GM21528 (cell line): ENCODE measurements at regions not wholly inside any gene's neighbourhood (a gene's known extent, or its start where the extent isn't known, plus 50 kb on each side); places are given as distances from the start of the nearest gene placed in this dataset.

Source experiments
- ATAC-seq: cut with Tn5 transposase; IDR thresholded peaks from one replicate; pipeline ENCODE4 v1.9.1; 2021; ENCODE audit warnings: mild to moderate bottlenecking, moderate library complexity; ENCODE audit not compliant: unreplicated experiment, low FRiP score

- no peak for ATAC-seq
These were observed 234.4 kb upstream of the SRRM4 start for GRCh38 chr12:118746960-118747359.

- ATAC-seq = no peak
These were observed 233.6 kb upstream of the SRRM4 start for GRCh38 chr12:118747771-118748170.

- ATAC-seq = no peak
These were observed 232.6 kb upstream of the SRRM4 start for GRCh38 chr12:118748478-118749380.

GRCh38 chr12:118749646-118750045, 231.7 kb upstream of the SRRM4 start:
- ATAC-seq = no peak

GRCh38 chr12:118750666-118751065, 230.7 kb upstream of the SRRM4 start:
- no peak for ATAC-seq

- ATAC-seq = no peak
These were observed 230.0 kb upstream of the SRRM4 start for GRCh38 chr12:118751355-118751754.

GRCh38 chr12:118760623-118761022, 220.7 kb upstream of the SRRM4 start:
- no peak for ATAC-seq

- no peak for ATAC-seq
These were observed 218.1 kb upstream of the SRRM4 start for GRCh38 chr12:118763234-118763633.

GRCh38 chr12:118773956-118774723, 207.2 kb upstream of the SRRM4 start:
- no peak for ATAC-seq

GRCh38 chr12:118777504-118777903, 203.8 kb upstream of the SRRM4 start:
- ATAC-seq = no peak

- ATAC-seq = no peak
These were observed 203.3 kb upstream of the SRRM4 start for GRCh38 chr12:118778077-118778476.

GRCh38 chr12:118780939-118781338, 200.4 kb upstream of the SRRM4 start:
- ATAC-seq = no peak

- no peak for ATAC-seq
These were observed 199.6 kb upstream of the SRRM4 start for GRCh38 chr12:118781692-118782091.

GRCh38 chr12:118783703-118784102, 197.6 kb upstream of the SRRM4 start:
- no peak for ATAC-seq

GRCh38 chr12:118790578-118790977, 190.8 kb upstream of the SRRM4 start:
- ATAC-seq = no peak

- ATAC-seq = no peak
These were observed 167.5 kb upstream of the SRRM4 start for GRCh38 chr12:118813778-118814357.

GRCh38 chr12:118816296-118816695, 165.0 kb upstream of the SRRM4 start:
- ATAC-seq = no peak

- no peak for ATAC-seq
These were observed 159.9 kb upstream of the SRRM4 start for GRCh38 chr12:118821386-118821925.

GRCh38 chr12:118822512-118822911, 158.8 kb upstream of the SRRM4 start:
- no peak for ATAC-seq

- no peak for ATAC-seq
These were observed 154.3 kb upstream of the SRRM4 start for GRCh38 chr12:118827047-118827446.

GRCh38 chr12:118827606-118828005, 153.7 kb upstream of the SRRM4 start:
- no peak for ATAC-seq
